Hematopoietic multipotent progenitor cell treated with erythropoietin and hydrocortisone succinate and interleukin-3 and kit ligand, for 15 days (in vitro differentiated cells): ENCODE measurements at regions not wholly inside any gene's neighbourhood (a gene's known extent, or its start where the extent isn't known, plus 50 kb on each side); places are given as distances from the start of the nearest gene placed in this dataset.
"Not testable (repeated sequence)": the region's sequence is repeated elsewhere in the genome, so short reads cannot be mapped to it uniquely, and the experiment has no call there.

Experiments used
- DNase-seq: peaks from one replicate; pipeline ENCODE4 v3.0.0-alpha.2; 2015; ENCODE audit warnings: low spot score

DNA sequence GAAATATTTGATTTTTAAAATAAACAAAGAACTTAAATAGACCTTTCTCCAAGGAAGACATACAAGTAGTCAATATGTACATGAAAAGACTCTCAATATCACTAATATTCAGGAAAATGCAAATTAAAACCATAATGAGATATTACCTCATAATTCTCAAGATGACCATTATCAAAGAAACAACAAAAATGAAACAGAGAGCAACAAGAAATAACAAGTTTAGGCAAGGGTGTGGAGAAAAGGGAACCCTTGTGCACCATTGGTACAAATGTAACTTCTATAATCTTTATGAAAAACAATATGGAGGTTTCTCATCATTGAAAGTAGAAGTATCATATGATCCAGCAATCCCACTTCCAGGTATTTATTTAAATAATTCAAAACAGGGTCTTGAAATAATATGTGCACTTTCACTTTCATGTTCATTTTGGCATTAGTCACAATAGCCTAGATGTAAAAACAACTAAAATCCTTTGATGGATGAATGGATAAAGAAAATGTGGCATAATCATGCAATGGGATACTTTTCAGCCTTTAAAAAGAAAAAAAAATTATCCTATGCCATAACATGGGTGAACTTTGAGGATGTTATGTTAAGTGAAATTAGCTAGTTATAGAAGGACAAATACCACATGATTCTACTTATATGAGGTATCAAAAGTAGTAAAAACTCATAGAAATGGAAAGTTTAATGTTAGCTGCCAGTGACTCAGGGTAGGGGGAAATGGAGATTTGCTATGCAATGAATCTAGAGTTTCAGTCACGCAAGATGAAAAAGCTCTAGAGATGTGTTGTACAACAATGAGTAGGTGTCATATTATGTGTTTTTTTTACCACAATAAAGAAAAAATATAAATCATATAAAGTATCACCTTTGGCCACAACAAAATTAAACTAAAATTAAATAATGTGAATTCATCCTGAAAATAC is 114.5 kb upstream of the LYPLAL1 start:
- no peak for DNase-seq

DNA sequence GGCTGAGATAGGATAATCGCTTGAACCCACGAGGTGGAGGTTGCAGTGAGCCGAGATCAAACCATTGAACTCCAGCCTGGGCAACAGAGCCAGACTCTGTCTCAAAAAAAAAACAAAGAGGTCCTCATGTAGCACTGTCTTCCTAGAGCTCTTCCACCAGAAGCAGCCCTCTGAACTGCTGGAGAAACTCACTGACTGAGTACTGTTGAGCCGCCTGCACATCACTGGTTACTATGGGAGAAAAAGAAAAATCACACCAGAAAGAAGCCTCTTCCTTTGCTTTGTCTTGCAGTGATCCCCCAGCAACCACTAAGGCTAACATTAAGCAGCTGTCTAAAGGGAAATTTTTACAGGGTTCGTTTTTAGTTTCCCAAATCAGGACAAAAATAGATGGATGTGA is 112.9 kb upstream of the LYPLAL1 start:
- DNase-seq: no peak

DNA sequence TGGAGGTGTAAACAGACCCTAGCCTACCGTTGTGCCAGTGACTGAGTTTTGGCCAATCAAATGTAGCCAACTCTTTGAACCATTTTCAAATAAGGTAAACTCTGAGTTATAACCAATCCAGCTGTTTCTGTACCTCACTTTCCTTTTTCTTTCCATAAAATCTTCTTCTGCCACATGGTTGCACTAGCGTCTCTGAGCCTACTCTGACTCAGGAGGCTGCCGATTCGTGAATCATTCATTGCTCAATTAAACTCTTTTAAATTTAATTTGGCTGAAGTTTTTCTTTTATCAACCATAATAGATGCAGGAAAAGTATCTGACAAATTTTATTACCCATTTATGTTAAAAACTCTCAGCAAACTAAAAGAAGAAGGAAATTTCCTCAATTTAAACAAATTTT is 111.5 kb upstream of the LYPLAL1 start:
- no peak for DNase-seq

DNA sequence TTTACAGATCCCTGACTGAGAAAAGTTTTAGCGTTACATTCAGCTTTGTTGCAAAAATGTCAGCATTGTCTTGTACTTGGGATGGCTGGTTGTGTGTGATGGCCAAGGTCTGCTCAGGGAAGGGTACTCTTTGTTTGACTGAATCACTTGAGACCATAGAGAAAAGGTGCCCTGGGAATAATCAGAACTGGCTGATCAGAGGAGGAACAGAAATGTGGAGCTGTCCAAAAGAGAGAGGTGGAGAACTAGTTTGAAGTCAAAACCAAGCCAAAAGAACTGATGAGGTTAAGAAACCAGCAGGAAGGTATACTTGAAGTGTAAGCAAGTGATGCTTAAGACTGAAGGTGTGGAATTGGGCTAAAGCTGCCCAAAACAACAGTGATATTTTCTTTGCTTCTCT is 107.6 kb upstream of the LYPLAL1 start:
- no peak for DNase-seq

DNA sequence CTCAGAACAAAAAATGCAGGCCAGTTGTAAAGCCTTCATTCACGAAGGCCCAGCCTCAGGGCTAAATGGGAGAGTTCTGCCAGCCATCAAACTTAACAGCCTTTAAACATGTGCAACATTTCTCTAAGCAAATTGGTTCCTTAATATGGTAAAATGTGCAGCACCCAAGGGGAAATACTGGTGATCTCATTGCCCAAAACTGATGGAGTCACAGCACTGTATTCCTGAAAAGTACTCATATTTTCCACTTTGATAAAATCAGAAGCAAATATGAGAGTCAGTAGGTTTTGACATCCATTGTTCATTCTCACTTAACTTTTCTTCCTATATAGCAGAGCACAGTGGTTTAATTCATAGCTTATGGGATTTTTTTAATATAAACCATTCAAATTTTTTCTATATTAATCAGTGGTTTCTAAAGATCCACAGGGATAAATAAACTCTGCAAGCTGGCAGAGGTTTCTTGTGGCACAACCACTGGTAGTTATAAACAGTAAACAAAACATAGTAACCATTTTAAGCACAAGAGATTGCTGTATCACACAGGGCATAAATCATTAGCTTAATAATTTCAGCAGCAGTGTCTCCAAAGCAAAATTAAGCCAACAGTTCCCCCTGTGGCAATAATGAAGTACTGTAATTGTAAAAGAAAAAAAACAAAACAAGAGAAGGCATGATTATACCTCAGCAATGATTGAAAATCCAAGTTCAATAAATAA is 106.9 kb upstream of the LYPLAL1 start:
- no peak for DNase-seq

DNA sequence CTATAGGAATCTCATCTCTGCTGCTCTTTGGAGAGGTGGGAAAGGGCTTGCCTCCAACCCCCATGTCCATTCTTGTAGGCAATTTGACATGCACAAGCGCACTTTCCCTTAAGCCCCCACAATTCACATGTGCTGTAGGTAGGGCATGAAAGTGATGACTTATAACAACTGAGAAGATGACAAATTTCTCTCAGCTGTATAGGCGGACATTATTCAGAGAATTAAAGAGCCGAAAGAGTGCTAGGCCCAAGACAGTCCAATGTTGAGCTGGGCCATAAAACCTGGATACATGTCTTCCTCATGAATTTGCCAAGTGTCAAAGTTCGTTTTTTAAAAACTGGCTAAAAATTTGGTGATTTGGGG is 106.3 kb upstream of the LYPLAL1 start:
- no peak for DNase-seq

DNA sequence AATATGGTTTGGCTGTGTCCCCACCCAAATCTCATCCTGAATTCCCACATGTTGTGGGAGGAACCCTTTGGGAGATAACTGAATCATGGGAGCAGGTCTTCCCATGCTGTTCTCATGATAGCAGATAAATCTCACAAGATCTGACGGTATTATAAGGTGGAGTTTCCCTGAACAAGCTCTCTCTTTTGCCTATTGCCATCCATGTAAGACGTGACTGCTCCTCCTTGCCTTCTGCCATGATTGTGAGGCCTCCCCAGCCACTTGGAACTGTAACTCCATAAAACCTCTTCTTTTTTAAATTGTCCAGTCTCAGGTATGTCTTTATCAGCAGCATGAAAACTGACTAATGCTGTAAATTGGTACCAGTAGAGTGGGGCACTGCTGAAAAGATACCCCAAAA is 103.3 kb upstream of the LYPLAL1 start:
- not testable (repeated sequence) for DNase-seq

DNA sequence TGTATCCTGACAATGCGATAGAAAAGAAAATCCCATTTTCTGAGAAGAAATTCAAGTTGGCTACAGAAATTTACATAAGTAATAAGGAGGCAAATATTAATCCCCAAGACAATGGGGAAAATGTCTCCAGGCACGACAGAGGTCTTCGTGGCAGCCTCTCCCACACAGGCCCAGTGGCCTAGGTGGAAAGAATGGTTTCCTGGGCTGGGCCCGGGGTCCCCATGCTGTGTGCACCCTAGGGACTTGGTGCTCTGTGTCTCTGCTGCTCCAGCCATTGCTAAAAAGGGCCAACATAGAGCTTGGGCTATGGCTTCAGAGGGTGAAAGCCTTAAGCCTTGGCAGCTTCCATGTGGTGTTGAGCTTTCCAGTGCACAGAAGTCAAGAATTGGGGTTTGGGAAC is 102.5 kb upstream of the LYPLAL1 start:
- no peak for DNase-seq

DNA sequence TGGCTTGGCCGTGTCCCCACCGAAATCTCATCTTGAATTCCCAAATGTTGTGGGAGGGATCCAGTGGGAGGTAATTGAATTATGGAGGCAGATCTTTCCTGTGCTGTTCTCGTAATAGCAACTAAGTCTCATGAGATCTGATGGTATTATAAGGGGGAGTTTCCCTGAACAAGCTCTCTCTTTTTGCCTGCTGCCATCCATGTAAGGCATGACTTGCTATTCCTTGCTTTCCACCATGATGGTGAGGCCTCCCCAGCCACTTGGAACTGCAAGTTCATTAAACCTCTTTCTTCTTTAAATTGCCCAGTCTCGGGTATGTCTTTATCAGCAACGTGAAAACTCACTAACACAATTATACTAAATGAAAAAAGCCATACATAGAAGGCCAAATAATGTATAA is 101.3 kb upstream of the LYPLAL1 start:
- DNase-seq: no peak

DNA sequence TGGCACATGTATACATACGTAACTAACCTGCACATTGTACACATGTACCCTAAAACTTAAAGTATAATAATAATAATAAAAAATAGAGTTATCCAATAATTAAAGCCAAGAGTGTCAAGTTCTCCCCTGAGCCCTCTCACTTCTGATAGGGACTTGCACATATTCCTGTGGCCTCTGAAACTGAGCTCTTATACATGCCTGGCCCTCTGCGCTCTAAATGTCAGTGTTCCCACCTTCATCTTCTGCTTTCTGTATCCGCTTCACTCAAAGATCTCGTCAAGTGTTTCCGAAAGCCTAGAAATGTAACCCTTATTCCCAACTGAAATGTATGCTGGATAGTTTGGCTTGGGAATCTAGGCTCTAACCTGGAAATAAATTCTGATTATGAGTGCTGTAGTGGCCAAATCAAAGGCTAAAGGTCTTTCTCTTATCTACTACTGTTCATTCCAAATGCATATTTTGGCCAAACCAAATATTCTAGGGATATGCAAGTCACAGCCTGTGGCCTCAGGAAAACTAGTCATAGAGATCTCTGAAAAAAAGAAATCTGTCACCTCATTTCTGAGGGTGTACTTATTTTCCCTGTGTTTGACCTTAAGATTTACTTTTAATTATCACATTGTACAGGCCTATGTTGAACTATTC is 99.5 kb upstream of the LYPLAL1 start:
- no peak for DNase-seq

DNA sequence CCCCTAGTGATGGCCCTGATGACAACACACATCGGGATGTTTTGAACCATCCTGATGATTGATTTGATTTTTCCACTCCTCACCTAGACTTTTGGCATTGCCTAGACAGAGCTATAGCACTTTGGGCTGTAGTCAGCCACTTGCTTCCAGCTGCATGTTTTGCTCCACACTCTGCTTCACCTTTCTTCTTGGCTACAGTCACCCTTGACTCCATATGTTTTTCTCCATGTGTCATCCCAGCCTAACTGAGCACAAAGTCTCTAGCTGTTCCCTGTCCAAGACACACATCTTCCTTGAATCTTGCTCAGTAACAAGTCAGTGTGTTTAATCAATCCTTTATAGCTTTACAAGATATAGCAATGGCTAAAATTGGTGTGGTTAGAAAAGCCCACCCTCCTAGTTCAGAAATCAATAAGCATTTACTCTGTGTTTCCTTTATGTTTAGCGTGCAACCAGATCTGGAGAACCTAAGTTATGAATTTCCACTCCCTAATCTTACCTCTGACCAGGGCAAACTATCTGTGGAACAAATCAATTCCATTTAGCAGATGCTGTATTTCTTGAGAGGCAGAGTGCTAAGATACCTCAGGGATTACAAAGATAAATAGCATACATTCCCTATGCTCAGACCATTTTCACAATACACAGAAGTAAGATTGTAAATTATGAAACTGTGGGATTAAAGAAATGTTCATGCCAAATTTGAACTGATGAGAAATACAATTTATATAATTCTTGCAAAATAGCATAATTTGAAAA is 98.4 kb upstream of the LYPLAL1 start:
- DNase-seq: no peak

DNA sequence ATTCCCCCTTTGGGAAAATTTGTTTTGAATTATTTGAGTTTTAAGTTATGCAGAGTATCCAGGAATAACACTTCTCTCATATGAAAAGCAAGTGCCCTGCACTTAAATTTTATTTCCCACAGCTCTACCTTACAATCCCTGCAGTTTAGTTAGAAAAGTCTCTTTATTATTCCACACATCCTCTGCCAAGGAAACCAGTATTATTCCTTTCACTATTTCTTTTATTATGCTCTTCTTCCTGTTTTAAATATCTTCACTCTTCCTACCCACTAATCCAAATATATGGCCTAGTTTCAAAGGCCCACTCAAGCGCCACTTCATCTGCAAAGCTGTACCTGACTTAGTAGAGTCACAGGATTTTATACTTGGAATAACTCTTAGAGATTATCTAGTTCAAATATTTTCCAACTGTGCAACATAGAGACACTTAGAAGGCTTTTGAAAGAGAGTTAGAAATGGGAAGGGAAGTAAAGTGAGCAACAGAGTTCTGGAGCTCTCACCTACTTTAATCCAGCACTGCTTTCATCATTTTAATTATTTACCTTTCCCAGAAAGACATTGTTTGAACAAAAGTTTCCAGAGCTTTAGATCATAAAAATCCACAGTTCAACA is 97.2 kb upstream of the LYPLAL1 start:
- no peak for DNase-seq

DNA sequence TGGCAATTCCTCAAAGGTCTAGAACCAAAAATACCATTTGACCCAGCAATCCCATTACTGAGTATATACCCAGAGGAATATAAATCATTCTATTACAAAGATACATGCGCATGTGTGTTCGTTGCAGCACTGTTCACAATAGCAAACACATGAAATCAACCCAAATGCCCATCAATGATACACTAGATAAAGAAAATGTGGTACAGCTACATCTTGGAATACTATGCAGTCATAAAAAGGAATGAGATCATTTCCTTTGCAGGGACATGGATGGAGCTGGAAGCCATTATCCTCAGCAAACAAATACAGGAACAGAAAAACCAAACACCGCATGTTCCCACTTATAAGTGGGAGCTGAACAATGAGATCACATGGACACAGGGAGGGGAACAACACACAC is 95.9 kb upstream of the LYPLAL1 start:
- DNase-seq: not testable (repeated sequence)

DNA sequence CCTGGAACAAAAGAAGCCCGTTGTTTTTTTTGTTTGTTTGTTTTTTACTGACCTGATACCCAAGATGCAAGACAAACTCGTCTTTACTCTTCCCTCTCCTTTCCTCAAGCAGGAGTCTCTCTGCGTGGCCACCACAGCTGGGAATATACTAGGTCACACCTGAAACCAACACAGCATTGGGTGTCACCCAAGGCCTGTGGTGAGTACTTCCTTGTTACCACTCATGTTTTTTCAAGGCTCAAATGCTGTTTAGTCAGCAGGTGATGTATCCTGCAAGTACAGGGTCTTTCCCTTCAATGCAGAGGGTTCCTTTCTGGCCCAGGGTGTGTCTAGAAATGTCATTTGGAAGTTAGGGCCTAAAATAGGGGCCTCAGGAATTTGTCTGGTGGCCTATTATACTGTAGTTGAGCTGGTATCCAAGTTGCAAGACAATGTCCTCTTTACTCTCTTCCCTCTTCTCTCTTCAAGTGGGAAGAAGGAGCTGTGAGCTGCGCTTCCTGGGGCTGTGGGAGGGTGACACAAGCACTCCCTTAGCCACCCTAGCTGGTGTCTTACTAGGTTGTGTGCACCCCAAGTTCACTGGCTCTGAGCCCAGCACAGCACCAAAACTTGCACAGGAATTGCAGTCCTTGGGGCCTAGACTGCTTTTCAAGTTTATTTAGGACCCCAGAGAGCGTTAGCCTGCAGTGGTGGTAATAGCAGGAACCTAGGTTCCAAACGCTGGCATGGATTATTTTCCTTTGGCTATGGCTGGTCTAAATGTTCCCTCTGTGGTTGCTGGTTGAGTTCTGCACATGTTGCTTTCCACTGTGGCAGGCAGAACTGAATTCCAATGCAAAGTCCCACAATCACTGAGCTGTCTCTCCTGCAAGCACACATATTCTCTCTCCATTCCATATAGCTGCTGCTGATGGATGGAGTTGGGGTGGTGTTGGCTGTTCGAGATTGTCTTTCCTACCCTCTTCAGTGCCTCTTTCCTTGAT is 91.4 kb upstream of the LYPLAL1 start:
- DNase-seq: no peak

DNA sequence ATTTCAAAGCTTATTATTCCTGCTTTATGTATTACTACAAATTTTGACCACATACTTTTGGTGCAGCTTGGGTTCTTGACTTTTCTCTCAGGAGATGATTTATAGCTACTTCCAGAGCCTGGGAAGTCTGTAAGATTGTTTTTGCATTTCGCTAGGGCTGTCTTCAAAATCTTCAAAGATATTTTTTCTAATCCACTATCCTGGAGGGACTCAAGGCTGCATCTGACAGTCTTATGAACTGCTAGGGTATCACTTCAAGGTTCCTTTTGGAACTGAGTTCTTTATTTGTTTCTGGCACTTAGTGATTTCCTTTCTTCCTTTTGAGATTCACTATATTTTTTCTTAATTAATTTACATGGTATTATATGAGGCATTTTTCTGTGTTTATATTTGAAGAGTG is 90.0 kb upstream of the LYPLAL1 start:
- DNase-seq: no peak

DNA sequence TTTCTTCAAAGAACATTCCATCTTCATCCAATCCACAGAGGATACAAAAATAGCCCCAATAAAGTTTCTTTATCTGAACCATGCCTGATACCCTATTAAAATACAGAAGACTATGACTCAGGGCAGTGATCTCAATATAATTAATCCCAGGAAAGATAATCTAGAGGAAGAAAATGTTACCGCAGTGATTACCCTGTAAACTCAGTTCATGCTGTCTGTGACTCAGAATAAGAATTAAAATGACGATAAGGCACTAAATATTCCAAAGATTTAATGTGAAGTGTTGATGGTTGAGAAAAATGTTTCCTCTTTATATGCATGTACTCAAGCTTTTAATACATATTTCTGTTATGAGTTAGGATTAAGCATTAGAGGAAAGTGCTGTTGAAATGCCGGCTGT is 88.6 kb upstream of the LYPLAL1 start:
- no peak for DNase-seq

DNA sequence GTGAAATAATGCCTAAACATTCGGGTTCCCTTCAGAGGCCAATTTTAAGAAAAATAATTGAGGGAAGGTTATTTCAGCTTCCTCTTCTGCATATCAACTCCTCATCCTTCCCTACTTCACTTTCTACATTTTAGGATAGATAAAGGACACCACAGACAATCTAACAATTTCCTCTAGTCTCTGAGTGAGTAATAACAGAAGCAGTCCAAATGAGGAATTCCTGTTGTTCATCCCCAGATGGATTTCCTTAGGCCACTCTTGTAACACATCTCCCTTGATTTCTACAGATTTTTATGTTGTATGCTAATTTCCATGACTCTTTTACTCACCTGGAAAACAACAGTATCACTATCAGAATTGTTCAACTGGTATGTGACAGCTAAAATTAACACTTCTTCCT is 87.7 kb upstream of the LYPLAL1 start:
- DNase-seq: no peak

DNA sequence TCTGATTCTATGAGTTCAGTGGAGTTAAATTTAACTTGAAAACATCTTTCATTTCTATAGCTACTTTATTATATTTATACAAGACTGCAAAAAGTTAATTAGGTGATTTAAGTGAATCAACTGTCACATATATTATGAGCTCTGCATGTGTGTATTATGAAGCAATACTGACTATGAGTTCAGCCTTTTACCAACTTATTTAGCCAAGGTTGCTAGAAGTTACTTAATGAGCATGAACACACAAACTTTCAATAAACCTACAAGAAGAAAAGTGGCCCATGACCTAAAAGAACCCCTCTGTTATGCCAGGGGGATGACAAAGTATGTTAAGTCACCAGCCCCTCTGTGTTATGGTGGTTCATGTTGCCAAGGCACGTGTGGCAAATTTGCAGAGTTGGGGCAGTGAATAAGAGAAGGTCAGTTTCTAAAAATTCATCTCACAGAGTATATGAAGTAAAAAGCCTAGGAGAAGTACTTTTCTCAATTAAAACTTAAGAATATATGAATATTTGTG is 86.7 kb upstream of the LYPLAL1 start:
- no peak for DNase-seq

DNA sequence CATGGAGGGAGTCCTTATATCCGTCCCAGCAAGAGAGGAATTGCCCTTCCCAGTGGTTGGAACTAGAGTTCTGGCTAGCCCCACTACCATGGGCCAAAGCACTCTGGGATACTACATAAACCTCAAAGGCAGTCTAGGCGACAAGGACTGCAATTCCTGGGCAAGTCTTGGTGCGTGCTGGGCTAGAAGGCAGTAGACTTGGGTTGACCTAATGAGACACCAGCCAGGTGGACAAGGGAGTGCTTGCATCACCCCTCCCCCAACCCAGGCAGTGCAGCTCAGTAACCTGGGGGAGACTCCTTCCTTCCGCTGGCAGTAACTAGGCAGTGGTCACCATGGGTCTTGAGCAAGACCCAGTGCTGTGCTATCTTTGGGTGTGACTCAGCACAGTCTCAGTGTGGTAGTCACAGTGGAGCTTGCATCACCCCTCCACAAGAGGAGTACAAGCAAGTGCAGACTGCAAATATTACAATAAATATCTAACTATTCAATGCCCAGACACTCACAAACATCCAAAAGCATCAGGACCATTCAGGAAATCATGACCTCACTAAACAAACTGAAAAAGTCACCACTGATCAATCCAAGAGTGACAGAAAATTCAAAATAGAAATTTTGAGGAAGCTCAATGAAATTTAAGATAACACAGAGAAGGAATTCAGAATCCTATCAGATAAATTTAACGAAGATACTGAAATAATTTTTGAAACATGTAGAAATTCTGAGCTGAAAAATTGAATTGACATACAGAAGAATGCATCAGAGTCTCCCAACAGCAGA is 84.7 kb upstream of the LYPLAL1 start:
- DNase-seq: peak; percentile 5

DNA sequence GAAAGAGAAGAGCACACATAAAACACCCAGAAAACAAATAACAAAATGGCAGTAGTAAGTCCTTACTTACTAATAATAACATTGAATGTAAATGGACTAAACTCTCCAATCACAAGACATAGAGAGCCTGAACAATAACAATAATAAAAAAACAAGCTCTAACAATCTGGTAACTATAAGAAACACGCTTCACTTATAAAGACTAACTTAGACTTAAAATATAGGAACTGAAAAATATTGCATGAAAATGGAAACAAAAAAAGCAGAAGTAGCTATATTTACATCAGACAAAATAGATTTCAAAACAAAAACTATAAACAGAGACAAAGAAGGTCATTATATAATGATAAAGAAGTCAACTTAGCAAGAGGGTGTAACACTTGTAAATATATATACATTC is 83.1 kb upstream of the LYPLAL1 start:
- DNase-seq: no peak
